IMR-90 (cell line): ENCODE measurements at regions not wholly inside any gene's neighbourhood (a gene's known extent, or its start where the extent isn't known, plus 50 kb on each side); places are given as distances from the start of the nearest gene placed in this dataset.

Experiments used
- ATAC-seq: fragments of 200-7000 bp; cut with Tn5 transposase; 2 replicates; pipeline ENCODE4 v1.9.1; 2020; ENCODE audit warnings: low read depth, mild to moderate bottlenecking, moderate library complexity
- BruUV-seq: library from RNA; stranded (reverse); fragments of 400-500 nt; replicated peaks from 2 replicates; lab custom pipeline; 2021; lab: Mats Ljungman, UMichigan
- CTCF ChIA-PET: fragments of 300-600 bp; formaldehyde crosslinking; extraction: SDS; loops from one replicate; lab custom pipeline; 2021; ENCODE audit warnings: antibody characterized with exemption; lab: Yijun Ruan, JAX
- POLR2A ChIA-PET: fragments of 300-600 bp; sonication (Branson Sonifier 250); formaldehyde crosslinking; loops from one replicate; lab custom pipeline; 2022; ENCODE audit warnings: antibody characterized with exemption; ENCODE audit not compliant: unreplicated experiment; lab: Charles Lee
- DNase-seq: peaks from one replicate; pipeline ENCODE4 v3.0.0; 2013
- H2AFZ ChIP-seq: replicated peaks from 2 replicates; pipeline ENCODE3; 2013; ENCODE audit warnings: low read length, mild to moderate bottlenecking; ENCODE audit not compliant: poor library complexity
- H2AK5ac ChIP-seq: 2 replicates; pipeline ENCODE4 v1.6.1; 2013; ENCODE audit warnings: low read depth, low read length, inconsistent platforms
- H2AK9ac ChIP-seq: replicated peaks from 2 replicates; pipeline ENCODE3; 2013; ENCODE audit warnings: mild to moderate bottlenecking, low read depth, low read length, moderate library complexity; ENCODE audit not compliant: poor library complexity
- H2BK120ac ChIP-seq: 2 replicates; pipeline ENCODE4 v1.6.1; 2013; ENCODE audit warnings: low read depth, low read length, inconsistent platforms
- H2BK15ac ChIP-seq: 3 replicates; pipeline ENCODE4 v1.6.1; 2013; ENCODE audit warnings: low read depth, low read length, inconsistent platforms
- H2BK20ac ChIP-seq: 2 replicates; pipeline ENCODE4 v1.6.1; 2013; ENCODE audit warnings: low read depth, mild to moderate bottlenecking, inconsistent platforms, low read length, moderate library complexity
- H2BK5ac ChIP-seq: 2 replicates; pipeline ENCODE4 v1.6.1; 2013; ENCODE audit warnings: mild to moderate bottlenecking, low read depth, low read length, inconsistent platforms; ENCODE audit not compliant: poor library complexity, severe bottlenecking
- H3K14ac ChIP-seq: replicated peaks from 2 replicates; pipeline ENCODE4 v1.6.1; 2013; ENCODE audit warnings: low read depth, low read length, inconsistent platforms
- H3K18ac ChIP-seq: 2 replicates; pipeline ENCODE4 v1.6.1; 2013; ENCODE audit warnings: low read depth, low read length, control low read depth
- H3K23ac ChIP-seq: 2 replicates; pipeline ENCODE4 v1.6.1; 2013; ENCODE audit warnings: low read depth, low read length, inconsistent platforms
- H3K27ac ChIP-seq: 2 replicates; pipeline ENCODE4 v1.5.1; 2013; ENCODE audit warnings: mild to moderate bottlenecking, control low read depth, low read length; ENCODE audit not compliant: insufficient read depth
- H3K27me3 ChIP-seq: 2 replicates; pipeline ENCODE4 v1.6.1; 2013; ENCODE audit warnings: low read length; ENCODE audit not compliant: control insufficient read depth, insufficient read depth
- H3K36me3 ChIP-seq: 2 replicates; pipeline ENCODE4 v1.6.1; 2013; ENCODE audit warnings: low read length, mixed read lengths; ENCODE audit not compliant: control insufficient read depth, insufficient read depth
- H3K4ac ChIP-seq: 2 replicates; pipeline ENCODE4 v1.6.1; 2013; ENCODE audit warnings: low read depth, low read length, inconsistent platforms
- H3K4me1 ChIP-seq: 2 replicates; pipeline ENCODE4 v1.6.1; 2013; ENCODE audit warnings: low read length, mixed read lengths; ENCODE audit not compliant: control insufficient read depth, insufficient read depth
- H3K4me2 ChIP-seq: 2 replicates; pipeline ENCODE4 v1.6.1; 2013; ENCODE audit warnings: low read depth, mild to moderate bottlenecking, control low read depth, low read length, moderate library complexity
- H3K4me3 ChIP-seq: 2 replicates; pipeline ENCODE4 v1.5.1; 2013; ENCODE audit warnings: low read depth, mild to moderate bottlenecking, control low read depth, low read length, moderate library complexity; ENCODE audit not compliant: insufficient read depth
- H3K56ac ChIP-seq: 2 replicates; pipeline ENCODE4 v1.6.1; 2013; ENCODE audit warnings: low read length, inconsistent platforms; ENCODE audit not compliant: insufficient read depth; ENCODE audit errors: extremely low read depth
- H3K79me1 ChIP-seq, 2 experiments: 2 replicates each; pipeline ENCODE4 v1.6.1; 2013; ENCODE audit warnings: low read length in 2 of 2, inconsistent platforms in 1 of 2, low read depth in 1 of 2
- H3K9ac ChIP-seq: 2 replicates; pipeline ENCODE4 v1.6.1; 2013; ENCODE audit warnings: low read depth, low read length, control low read depth
- H3K9me1 ChIP-seq: 2 replicates; pipeline ENCODE4 v1.6.1; 2013; ENCODE audit warnings: low read length, inconsistent platforms; ENCODE audit not compliant: insufficient read depth
- H3K9me3 ChIP-seq: 2 replicates; pipeline ENCODE4 v1.6.1; 2013; ENCODE audit warnings: low read length; ENCODE audit not compliant: control insufficient read depth, insufficient read depth
- H4K20me1 ChIP-seq: 2 replicates; pipeline ENCODE4 v1.6.1; 2013; ENCODE audit warnings: low read length, inconsistent platforms; ENCODE audit not compliant: insufficient read depth
- H4K5ac ChIP-seq: 2 replicates; pipeline ENCODE4 v1.6.1; 2013; ENCODE audit warnings: mild to moderate bottlenecking, low read depth, low read length, control low read depth
- H4K8ac ChIP-seq, 2 experiments: 2 replicates each; pipeline ENCODE4 v1.6.1; 2013; ENCODE audit warnings: low read depth in 2 of 2, low read length in 2 of 2, control low read depth in 1 of 2, inconsistent platforms in 1 of 2
- H4K91ac ChIP-seq: 2 replicates; pipeline ENCODE4 v1.6.1; 2013; ENCODE audit warnings: low read depth, low read length, inconsistent platforms; ENCODE audit not compliant: insufficient read depth
- BHLHE40 ChIP-seq: fragments of 150-350 bp; IDR thresholded peaks from 2 replicates; pipeline ENCODE4 v1.6.1; 2016; ENCODE audit warnings: mild to moderate bottlenecking, low read depth, low read length
- CEBPB ChIP-seq: IDR thresholded peaks from 2 replicates; pipeline ENCODE4 v1.6.1; 2012; ENCODE audit warnings: low read depth, low read length, improper control_type of control experiment
- CHD1 ChIP-seq: IDR thresholded peaks from 2 replicates; pipeline ENCODE4 v1.6.1; 2012; ENCODE audit warnings: low read depth, low read length, improper control_type of control experiment
- CTCF ChIP-seq: conservative IDR thresholded peaks from 2 replicates; pipeline ENCODE4 v1.5.1; 2012; ENCODE audit warnings: mild to moderate bottlenecking, low read depth, low read length, improper control_type of control experiment
- ELK1 ChIP-seq: fragments of 150-350 bp; IDR thresholded peaks from 2 replicates; pipeline ENCODE4 v1.6.1; 2016; ENCODE audit warnings: low read depth, mild to moderate bottlenecking, low read length, moderate library complexity, borderline replicate concordance
- MAZ ChIP-seq: IDR thresholded peaks from 2 replicates; pipeline ENCODE4 v1.6.1; 2012; ENCODE audit warnings: low read depth, mild to moderate bottlenecking, low read length, improper control_type of control experiment, moderate library complexity, borderline replicate concordance
- MXI1 ChIP-seq: IDR thresholded peaks from 2 replicates; pipeline ENCODE4 v1.6.1; 2012; ENCODE audit warnings: low read depth, mild to moderate bottlenecking, low read length, moderate library complexity, borderline replicate concordance
- RAD21 ChIP-seq: IDR thresholded peaks from 2 replicates; pipeline ENCODE4 v1.6.1; 2012; ENCODE audit warnings: low read length, improper control_type of control experiment
- RFX5 ChIP-seq: IDR thresholded peaks from 2 replicates; pipeline ENCODE4 v1.8.0; 2012; ENCODE audit warnings: low read depth, mild to moderate bottlenecking, low read length, moderate library complexity
- USF2 ChIP-seq: fragments of 150-350 bp; IDR thresholded peaks from 2 replicates; pipeline ENCODE4 v1.6.1; 2017; ENCODE audit warnings: mild to moderate bottlenecking, antibody characterized with exemption, low read length, low read depth
- WGBS, 2 experiments: methylation state at CpG; one replicate each; pipeline versions ENCODE4 v1.1.5 to v1.1.7; 2013; ENCODE audit warnings: missing lambda C conversion rate in 2 of 2; ENCODE audit not compliant: insufficient read length in 1 of 2; ENCODE audit errors: extremely low coverage in 2 of 2; 5-methylcytosine and 5-hydroxymethylcytosine counted together
- dilution Hi-C: fragments of 300-500 bp; cut with HindIII; formaldehyde crosslinking; loops from one replicate; pipeline ENCODE4 v1.14.3; 2018; ENCODE audit warnings: low sequenced_read_pairs; ENCODE audit not compliant: unreplicated experiment
- in situ Hi-C: fragments of 300-500 bp; cut with MboI; formaldehyde crosslinking; loops from 3 replicates; pipeline ENCODE4 v1.14.3; 2019; ENCODE audit warnings: low sequenced_read_pairs, inconsistent platforms, mixed read lengths
- intact Hi-C: fragments of 100-400 bp; cut with micrococcal nuclease; formaldehyde crosslinking; loops from 2 replicates; pipeline ENCODE4 v1.10.0; 2022

GRCh38 chr9:79242489-79242888 is 329.3 kb upstream of the TLE4 start:
- Histone ChIP-seq H2BK120ac (no peak overlapping the region), H3K4ac (no peak overlapping the region), H3K9me1 (no peaks in the 10 kb centered on the region), H3K36me3 (no peaks in the 10 kb centered on the region), H3K56ac (no peak overlapping the region), H3K4me1 (no peaks in the 10 kb centered on the region), H3K23ac (no peak overlapping the region), H2AFZ (no peak overlapping the region), H3K4me3 (no peak overlapping the region), H2BK20ac (no peak overlapping the region), H2BK15ac (no peak overlapping the region), H3K9me3 (no peaks in the 10 kb centered on the region), H3K27me3 (no peaks in the 10 kb centered on the region), H3K27ac (no peak overlapping the region), H4K91ac (no peak overlapping the region), H3K18ac (no peak overlapping the region), H4K8ac (no peak overlapping the region), H4K20me1 (no peaks in the 10 kb centered on the region), H3K14ac (no peak overlapping the region), H2AK5ac (no peak overlapping the region), H3K9ac (no peak overlapping the region), H2AK9ac (no peak overlapping the region), H3K4me2 (no peak overlapping the region), H3K79me1 (no peaks in the 10 kb centered on the region), H4K5ac (no peak overlapping the region), H2BK5ac (no peak overlapping the region)
- no TSS peak for BruUV-seq
- no CpG with 5 or more reads among the region's 2 CpGs for WGBS, 2 experiments
- ChIA-PET CTCF (interaction anchor here (0.7 kb wide), 1 partner anchor 12 kb away, joined by 3 read pairs; no protein-coding TSS in a partner anchor), POLR2A (no interaction called here)
- in situ Hi-C loops: no loop called here
- DNase-seq (no peak), ATAC-seq (no peak)
- dilution Hi-C loops: no loop called here
- intact Hi-C loops: no loop called here
- TF ChIP-seq RAD21 (no peak), BHLHE40 (no peak), CTCF (no peak), MAZ (no peak), ELK1 (no peak), CEBPB (no peak), USF2 (no peak), MXI1 (no peak), RFX5 (no peak), CHD1 (no peak)
